Right kidney (tissue), 1 donor: ENCODE measurements at regions not wholly inside any gene's neighbourhood (a gene's known extent, or its start where the extent isn't known, plus 50 kb on each side); places are given as distances from the start of the nearest gene placed in this dataset.
"Not testable (repeated sequence)": the region's sequence is repeated elsewhere in the genome, so short reads cannot be mapped to it uniquely, and the experiment has no call there.

ENCODE experiments used
- DNase-seq: peaks from one replicate; pipeline ENCODE4 v3.0.0-alpha.2; 2016

- DNase-seq, result no peak
Observed at GRCh38 chr5:75002271-75002670, 50.1 kb downstream of the GCNT4 start.

GRCh38 chr5:74995926-74996325 lies 56.4 kb downstream of the GCNT4 start:
- DNase-seq, result no peak

- no peak for DNase-seq
Observed at GRCh38 chr5:74994826-74995225, 57.5 kb downstream of the GCNT4 start.

- DNase-seq, result no peak
Observed at GRCh38 chr5:74993743-74994142, 58.6 kb downstream of the GCNT4 start.

GRCh38 chr5:74992791-74993190 lies 59.6 kb downstream of the GCNT4 start:
- DNase-seq, result no peak

GRCh38 chr5:74991522-74991921 lies 60.8 kb downstream of the GCNT4 start:
- no peak for DNase-seq

- DNase-seq, result no peak
Observed at GRCh38 chr5:74990194-74990593, 62.2 kb downstream of the GCNT4 start.

GRCh38 chr5:74988273-74988983 lies 63.9 kb downstream of the GCNT4 start:
- DNase-seq, result no peak

GRCh38 chr5:74978345-74978744 lies 74.0 kb downstream of the GCNT4 start:
- DNase-seq, result no peak

- DNase-seq, result no peak
Observed at GRCh38 chr5:74977471-74977870, 74.9 kb downstream of the GCNT4 start.

GRCh38 chr5:74976651-74977050 lies 75.7 kb downstream of the GCNT4 start:
- no peak for DNase-seq

- DNase-seq, result no peak
Observed at GRCh38 chr5:74975582-74975981, 76.8 kb downstream of the GCNT4 start.

GRCh38 chr5:74974451-74975091 lies 77.8 kb downstream of the GCNT4 start:
- DNase-seq, result no peak

- no peak for DNase-seq
Observed at GRCh38 chr5:74973694-74974093, 78.7 kb downstream of the GCNT4 start.

- no peak for DNase-seq
Observed at GRCh38 chr5:74971947-74972460, 80.4 kb downstream of the GCNT4 start.

GRCh38 chr5:74970891-74971290 lies 81.5 kb downstream of the GCNT4 start:
- not testable (repeated sequence) for DNase-seq

GRCh38 chr5:74969726-74970125 lies 82.6 kb downstream of the GCNT4 start:
- DNase-seq, result no peak

- DNase-seq, result no peak
Observed at GRCh38 chr5:74966141-74967026, 86.0 kb downstream of the GCNT4 start.

- DNase-seq, result no peak
Observed at GRCh38 chr5:74963407-74963806, 89.0 kb downstream of the GCNT4 start.

- no peak for DNase-seq
Observed at GRCh38 chr5:74957906-74958305, 91.7 kb upstream of the FAM169A start.

- DNase-seq, result no peak
Observed at GRCh38 chr5:74957029-74957784, 91.0 kb upstream of the FAM169A start.

- DNase-seq, result no peak
Observed at GRCh38 chr5:74956278-74956677, 90.1 kb upstream of the FAM169A start.
